ENCODE measurements at regions not wholly inside any gene's neighbourhood (a gene's known extent, or its start where the extent isn't known, plus 50 kb on each side); places are given as distances from the start of the nearest gene placed in this dataset.

GRCh38 chr13:40432018-40432978, 234.1 kb downstream of the FOXO1 start:
- Histone ChIP-seq H2AFZ (ENCODE audit: low read depth, low read length) (no peak overlapping the region), H3K4me1 (ENCODE audit: insufficient read depth, low read length) (no peaks in the 10 kb centered on the region), H4K20me1 (ENCODE audit: insufficient read depth, low read length) (no peaks in the 10 kb centered on the region), H3K36me3 (ENCODE audit: insufficient read depth, low read length) (no peaks in the 10 kb centered on the region), H3K4me2 (ENCODE audit: low read length) (no peak overlapping the region), H3K27me3 (ENCODE audit: insufficient read depth, low read length) (no peaks in the 10 kb centered on the region), H3K27ac (ENCODE audit: low read depth, low read length) (no peak overlapping the region), H3K9me3 (ENCODE audit: insufficient read depth, low read depth, low read length) (no peaks in the 10 kb centered on the region), H3K4me3 (ENCODE audit: insufficient read depth, low read depth, low read length) (no peak overlapping the region), H3K79me2 (ENCODE audit: insufficient read depth, low read length) (no peaks in the 10 kb centered on the region), H3K9ac (ENCODE audit: low read length) (no peak overlapping the region)
- Mint-ChIP-seq H3K9me3 (ENCODE audit: unreplicated experiment) (peaks cover 2% of the 10 kb centered on the region), H3K27me3 (ENCODE audit: low read depth, unreplicated experiment) (peaks cover 2% of the 10 kb centered on the region), H3K4me3 (ENCODE audit: unreplicated experiment) (no peak overlapping the region), H3K36me3 (ENCODE audit: low read depth, unreplicated experiment) (no peaks in the 10 kb centered on the region), H3K27ac (ENCODE audit: unreplicated experiment) (no peak overlapping the region), H3K4me1 (ENCODE audit: low read depth, unreplicated experiment) (peaks cover 5% of the 10 kb centered on the region)
- DNase-seq (ENCODE audit: low read depth) (no peak), FAIRE-seq (no peak)
- TF ChIP-seq CTCF (IDR thresholded peaks at IDR 0.05; ENCODE audit: insufficient read depth, low read depth, low read length) (no peak), EZH2 (IDR thresholded peaks at IDR 0.05; ENCODE audit: insufficient read depth, low read length) (no peak)

GRCh38 chr13:40433001-40433400, 233.4 kb downstream of the FOXO1 start:
- TF ChIP-seq EZH2 (IDR thresholded peaks at IDR 0.05; ENCODE audit: insufficient read depth, low read length) (no peak), CTCF (IDR thresholded peaks at IDR 0.05; ENCODE audit: insufficient read depth, low read depth, low read length) (no peak)
- H3K4me3 ChIP-seq (ENCODE audit: insufficient read depth, low read depth, low read length), result no peak overlapping the region
- no peaks in the 10 kb centered on the region for H3K79me2 ChIP-seq (ENCODE audit: insufficient read depth, low read length)
- H2AFZ ChIP-seq (ENCODE audit: low read depth, low read length), result no peak overlapping the region
- H3K4me1 Mint-ChIP-seq (ENCODE audit: low read depth, unreplicated experiment), result peaks cover 5% of the 10 kb centered on the region
- no peak overlapping the region for H3K27ac Mint-ChIP-seq (ENCODE audit: unreplicated experiment)
- H3K9ac ChIP-seq (ENCODE audit: low read length), result no peak overlapping the region
- H3K9me3 Mint-ChIP-seq (ENCODE audit: unreplicated experiment), result peaks cover 2% of the 10 kb centered on the region
- no peak overlapping the region for H3K27ac ChIP-seq (ENCODE audit: low read depth, low read length)
- H3K36me3 Mint-ChIP-seq (ENCODE audit: low read depth, unreplicated experiment), result no peaks in the 10 kb centered on the region
- no peaks in the 10 kb centered on the region for H3K27me3 ChIP-seq (ENCODE audit: insufficient read depth, low read length)
- DNase-seq (ENCODE audit: low read depth), result no peak
- no peak overlapping the region for H3K4me2 ChIP-seq (ENCODE audit: low read length)
- no peak overlapping the region for H3K4me3 Mint-ChIP-seq (ENCODE audit: unreplicated experiment)
- no peak for FAIRE-seq
- H4K20me1 ChIP-seq (ENCODE audit: insufficient read depth, low read length), result no peaks in the 10 kb centered on the region
- H3K27me3 Mint-ChIP-seq (ENCODE audit: low read depth, unreplicated experiment), result peaks cover 2% of the 10 kb centered on the region
- no peaks in the 10 kb centered on the region for H3K9me3 ChIP-seq (ENCODE audit: insufficient read depth, low read depth, low read length)
- no peaks in the 10 kb centered on the region for H3K4me1 ChIP-seq (ENCODE audit: insufficient read depth, low read length)
- H3K36me3 ChIP-seq (ENCODE audit: insufficient read depth, low read length), result no peaks in the 10 kb centered on the region

- no peak overlapping the region for H3K4me3 ChIP-seq (ENCODE audit: insufficient read depth, low read depth, low read length)
- H3K36me3 ChIP-seq (ENCODE audit: insufficient read depth, low read length), result no peaks in the 10 kb centered on the region
- no peaks in the 10 kb centered on the region for H3K79me2 ChIP-seq (ENCODE audit: insufficient read depth, low read length)
- H3K4me1 ChIP-seq (ENCODE audit: insufficient read depth, low read length), result no peaks in the 10 kb centered on the region
- Mint-ChIP-seq H3K27ac (ENCODE audit: unreplicated experiment) (no peak overlapping the region), H3K27me3 (ENCODE audit: low read depth, unreplicated experiment) (peaks cover 2% of the 10 kb centered on the region), H3K36me3 (ENCODE audit: low read depth, unreplicated experiment) (no peaks in the 10 kb centered on the region), H3K9me3 (ENCODE audit: unreplicated experiment) (peaks cover 2% of the 10 kb centered on the region), H3K4me1 (ENCODE audit: low read depth, unreplicated experiment) (peaks cover 5% of the 10 kb centered on the region), H3K4me3 (ENCODE audit: unreplicated experiment) (no peak overlapping the region)
- FAIRE-seq (no peak), DNase-seq (ENCODE audit: low read depth) (no peak)
- H3K4me2 ChIP-seq (ENCODE audit: low read length), result no peak overlapping the region
- no peak overlapping the region for H3K9ac ChIP-seq (ENCODE audit: low read length)
- TF ChIP-seq CTCF (IDR thresholded peaks at IDR 0.05; ENCODE audit: insufficient read depth, low read depth, low read length) (no peak), EZH2 (IDR thresholded peaks at IDR 0.05; ENCODE audit: insufficient read depth, low read length) (no peak)
- H2AFZ ChIP-seq (ENCODE audit: low read depth, low read length), result no peak overlapping the region
- no peak overlapping the region for H3K27ac ChIP-seq (ENCODE audit: low read depth, low read length)
- H3K27me3 ChIP-seq (ENCODE audit: insufficient read depth, low read length), result no peaks in the 10 kb centered on the region
- no peaks in the 10 kb centered on the region for H3K9me3 ChIP-seq (ENCODE audit: insufficient read depth, low read depth, low read length)
- no peaks in the 10 kb centered on the region for H4K20me1 ChIP-seq (ENCODE audit: insufficient read depth, low read length)
These were observed 232.9 kb downstream of the FOXO1 start for GRCh38 chr13:40433577-40433976.

Measured in astrocyte (in vitro differentiated cells and primary cell).